IMR-90 (cell line): ENCODE measurements at regions not wholly inside any gene's neighbourhood (a gene's known extent, or its start where the extent isn't known, plus 50 kb on each side); places are given as distances from the start of the nearest gene placed in this dataset.

Experiments used
- ATAC-seq: fragments of 200-7000 bp; cut with Tn5 transposase; 2 replicates; pipeline ENCODE4 v1.9.1; 2020; ENCODE audit warnings: low read depth, mild to moderate bottlenecking, moderate library complexity
- BruUV-seq: library from RNA; stranded (reverse); fragments of 400-500 nt; replicated peaks from 2 replicates; lab custom pipeline; 2021; lab: Mats Ljungman, UMichigan
- CTCF ChIA-PET: fragments of 300-600 bp; formaldehyde crosslinking; extraction: SDS; loops from one replicate; lab custom pipeline; 2021; ENCODE audit warnings: antibody characterized with exemption; lab: Yijun Ruan, JAX
- POLR2A ChIA-PET: fragments of 300-600 bp; sonication (Branson Sonifier 250); formaldehyde crosslinking; loops from one replicate; lab custom pipeline; 2022; ENCODE audit warnings: antibody characterized with exemption; ENCODE audit not compliant: unreplicated experiment; lab: Charles Lee
- DNase-seq: peaks from one replicate; pipeline ENCODE4 v3.0.0; 2013
- H2AFZ ChIP-seq: replicated peaks from 2 replicates; pipeline ENCODE3; 2013; ENCODE audit warnings: low read length, mild to moderate bottlenecking; ENCODE audit not compliant: poor library complexity
- H2AK5ac ChIP-seq: 2 replicates; pipeline ENCODE4 v1.6.1; 2013; ENCODE audit warnings: low read depth, low read length, inconsistent platforms
- H2AK9ac ChIP-seq: replicated peaks from 2 replicates; pipeline ENCODE3; 2013; ENCODE audit warnings: mild to moderate bottlenecking, low read depth, low read length, moderate library complexity; ENCODE audit not compliant: poor library complexity
- H2BK120ac ChIP-seq: 2 replicates; pipeline ENCODE4 v1.6.1; 2013; ENCODE audit warnings: low read depth, low read length, inconsistent platforms
- H2BK15ac ChIP-seq: 3 replicates; pipeline ENCODE4 v1.6.1; 2013; ENCODE audit warnings: low read depth, low read length, inconsistent platforms
- H2BK20ac ChIP-seq: 2 replicates; pipeline ENCODE4 v1.6.1; 2013; ENCODE audit warnings: low read depth, mild to moderate bottlenecking, inconsistent platforms, low read length, moderate library complexity
- H2BK5ac ChIP-seq: 2 replicates; pipeline ENCODE4 v1.6.1; 2013; ENCODE audit warnings: mild to moderate bottlenecking, low read depth, low read length, inconsistent platforms; ENCODE audit not compliant: poor library complexity, severe bottlenecking
- H3K14ac ChIP-seq: replicated peaks from 2 replicates; pipeline ENCODE4 v1.6.1; 2013; ENCODE audit warnings: low read depth, low read length, inconsistent platforms
- H3K18ac ChIP-seq: 2 replicates; pipeline ENCODE4 v1.6.1; 2013; ENCODE audit warnings: low read depth, low read length, control low read depth
- H3K23ac ChIP-seq: 2 replicates; pipeline ENCODE4 v1.6.1; 2013; ENCODE audit warnings: low read depth, low read length, inconsistent platforms
- H3K27ac ChIP-seq: 2 replicates; pipeline ENCODE4 v1.5.1; 2013; ENCODE audit warnings: mild to moderate bottlenecking, control low read depth, low read length; ENCODE audit not compliant: insufficient read depth
- H3K27me3 ChIP-seq: 2 replicates; pipeline ENCODE4 v1.6.1; 2013; ENCODE audit warnings: low read length; ENCODE audit not compliant: control insufficient read depth, insufficient read depth
- H3K36me3 ChIP-seq: 2 replicates; pipeline ENCODE4 v1.6.1; 2013; ENCODE audit warnings: low read length, mixed read lengths; ENCODE audit not compliant: control insufficient read depth, insufficient read depth
- H3K4ac ChIP-seq: 2 replicates; pipeline ENCODE4 v1.6.1; 2013; ENCODE audit warnings: low read depth, low read length, inconsistent platforms
- H3K4me1 ChIP-seq: 2 replicates; pipeline ENCODE4 v1.6.1; 2013; ENCODE audit warnings: low read length, mixed read lengths; ENCODE audit not compliant: control insufficient read depth, insufficient read depth
- H3K4me2 ChIP-seq: 2 replicates; pipeline ENCODE4 v1.6.1; 2013; ENCODE audit warnings: low read depth, mild to moderate bottlenecking, control low read depth, low read length, moderate library complexity
- H3K4me3 ChIP-seq: 2 replicates; pipeline ENCODE4 v1.5.1; 2013; ENCODE audit warnings: low read depth, mild to moderate bottlenecking, control low read depth, low read length, moderate library complexity; ENCODE audit not compliant: insufficient read depth
- H3K56ac ChIP-seq: 2 replicates; pipeline ENCODE4 v1.6.1; 2013; ENCODE audit warnings: low read length, inconsistent platforms; ENCODE audit not compliant: insufficient read depth; ENCODE audit errors: extremely low read depth
- H3K79me1 ChIP-seq, 2 experiments: 2 replicates each; pipeline ENCODE4 v1.6.1; 2013; ENCODE audit warnings: low read length in 2 of 2, inconsistent platforms in 1 of 2, low read depth in 1 of 2
- H3K9ac ChIP-seq: 2 replicates; pipeline ENCODE4 v1.6.1; 2013; ENCODE audit warnings: low read depth, low read length, control low read depth
- H3K9me1 ChIP-seq: 2 replicates; pipeline ENCODE4 v1.6.1; 2013; ENCODE audit warnings: low read length, inconsistent platforms; ENCODE audit not compliant: insufficient read depth
- H3K9me3 ChIP-seq: 2 replicates; pipeline ENCODE4 v1.6.1; 2013; ENCODE audit warnings: low read length; ENCODE audit not compliant: control insufficient read depth, insufficient read depth
- H4K20me1 ChIP-seq: 2 replicates; pipeline ENCODE4 v1.6.1; 2013; ENCODE audit warnings: low read length, inconsistent platforms; ENCODE audit not compliant: insufficient read depth
- H4K5ac ChIP-seq: 2 replicates; pipeline ENCODE4 v1.6.1; 2013; ENCODE audit warnings: mild to moderate bottlenecking, low read depth, low read length, control low read depth
- H4K8ac ChIP-seq, 2 experiments: 2 replicates each; pipeline ENCODE4 v1.6.1; 2013; ENCODE audit warnings: low read depth in 2 of 2, low read length in 2 of 2, control low read depth in 1 of 2, inconsistent platforms in 1 of 2
- H4K91ac ChIP-seq: 2 replicates; pipeline ENCODE4 v1.6.1; 2013; ENCODE audit warnings: low read depth, low read length, inconsistent platforms; ENCODE audit not compliant: insufficient read depth
- MAZ ChIP-seq: IDR thresholded peaks from 2 replicates; pipeline ENCODE4 v1.6.1; 2012; ENCODE audit warnings: low read depth, mild to moderate bottlenecking, low read length, improper control_type of control experiment, moderate library complexity, borderline replicate concordance
- NFE2L2 ChIP-seq: fragments of 150-350 bp; IDR thresholded peaks from 2 replicates; pipeline ENCODE4 v1.6.1; 2016; ENCODE audit warnings: low read depth, mild to moderate bottlenecking, low read length
- WGBS, 2 experiments: methylation state at CpG; one replicate each; pipeline versions ENCODE4 v1.1.5 to v1.1.7; 2013; ENCODE audit warnings: missing lambda C conversion rate in 2 of 2; ENCODE audit not compliant: insufficient read length in 1 of 2; ENCODE audit errors: extremely low coverage in 2 of 2; 5-methylcytosine and 5-hydroxymethylcytosine counted together
- dilution Hi-C: fragments of 300-500 bp; cut with HindIII; formaldehyde crosslinking; loops from one replicate; pipeline ENCODE4 v1.14.3; 2018; ENCODE audit warnings: low sequenced_read_pairs; ENCODE audit not compliant: unreplicated experiment
- in situ Hi-C: fragments of 300-500 bp; cut with MboI; formaldehyde crosslinking; loops from 3 replicates; pipeline ENCODE4 v1.14.3; 2019; ENCODE audit warnings: low sequenced_read_pairs, inconsistent platforms, mixed read lengths
- intact Hi-C: fragments of 100-400 bp; cut with micrococcal nuclease; formaldehyde crosslinking; loops from 2 replicates; pipeline ENCODE4 v1.10.0; 2022

- no peak overlapping the region for H4K8ac ChIP-seq
- H3K27me3 ChIP-seq = no peaks in the 10 kb centered on the region
- H3K18ac ChIP-seq = no peak overlapping the region; the same call in 1 of the 2 replicates
- no peak overlapping the region for H3K56ac ChIP-seq
- no peak overlapping the region for H4K91ac ChIP-seq
- no peak overlapping the region for H2AK5ac ChIP-seq
- 0% methylated on average over 1 of the region's 5 CpGs; no CpG with 5 or more reads in 1 of the 2 experiments for WGBS, 2 experiments
- ChIA-PET POLR2A (no interaction called here), CTCF (no interaction called here)
- no peak overlapping the region for H2AFZ ChIP-seq
- ATAC-seq (no peak), DNase-seq (peak; percentile 65)
- H3K36me3 ChIP-seq = no peaks in the 10 kb centered on the region
- intact Hi-C loops (no loop called here), in situ Hi-C loops (no loop called here), dilution Hi-C loops (no loop called here)
- no peak overlapping the region; the same call in 1 of the 2 replicates for H4K5ac ChIP-seq
- H2AK9ac ChIP-seq = no peak overlapping the region
- peak overlapping the region; percentile 62 for H2BK5ac ChIP-seq
- no TSS peak for BruUV-seq
- H3K4ac ChIP-seq = no peak overlapping the region
- no peak overlapping the region for H3K14ac ChIP-seq
- peak overlapping the region; percentile 41; the same call in 1 of the 2 replicates for H3K4me2 ChIP-seq
- peak overlapping the region; percentile 72; the same call in 1 of the 2 replicates for H2BK20ac ChIP-seq
- TF ChIP-seq MAZ = no peak
- no peak for TF ChIP-seq NFE2L2
- no peak overlapping the region for H3K4me3 ChIP-seq
- no peak overlapping the region for H2BK15ac ChIP-seq
- H3K4me1 ChIP-seq = no peaks in the 10 kb centered on the region
- H3K9me1 ChIP-seq = no peaks in the 10 kb centered on the region
- H2BK120ac ChIP-seq = peak overlapping the region; percentile 64; the same call in 1 of the 2 replicates
- no peak overlapping the region for H3K27ac ChIP-seq
- H3K23ac ChIP-seq = no peak overlapping the region
- no peaks in the 10 kb centered on the region for H3K9me3 ChIP-seq
- H3K79me1 ChIP-seq = no peaks in the 10 kb centered on the region
- no peak overlapping the region for H3K9ac ChIP-seq
- no peaks in the 10 kb centered on the region for H4K20me1 ChIP-seq
Observed at GRCh38 chr4:66489783-66490452, 819.6 kb upstream of the EPHA5 start.
